A549 (cell line): ENCODE measurements at regions not wholly inside any gene's neighbourhood (a gene's known extent, or its start where the extent isn't known, plus 50 kb on each side); places are given as distances from the start of the nearest gene placed in this dataset.

Experiments
- ATAC-seq, 2 experiments: fragments of 200-7000 bp in 1 of 2; fragments of >200 bp in 1 of 2; cut with Nextera tagmentation in 1 of 2; cut with Tn5 transposase in 1 of 2; 3 replicates each; pipeline versions ENCODE4 v1.8.0 to v1.9.1; 2018 to 2020; ENCODE audit warnings: mild to moderate bottlenecking in 1 of 2, moderate library complexity in 1 of 2
- CTCF ChIA-PET: fragments of 300-600 bp; sonication (Branson Sonifier 250); formaldehyde crosslinking; extraction: SDS; loops from one replicate; lab custom pipeline; 2021; ENCODE audit warnings: antibody characterized with exemption, inconsistent platforms; lab: Yijun Ruan, JAX
- POLR2A ChIA-PET: fragments of 350-600 bp; formaldehyde crosslinking; extraction: SDS; loops from one replicate; lab custom pipeline; 2021; ENCODE audit warnings: antibody characterized with exemption, inconsistent platforms; lab: Yijun Ruan, JAX
- DNase-seq, 2 experiments: peaks; one replicate each; pipeline versions ENCODE4 v3.0.0 to v3.0.0-alpha.2; 2011 to 2016; ENCODE audit warnings: low read depth in 1 of 2, low spot score in 1 of 2
- FAIRE-seq: peaks from 2 replicates; lab custom pipeline; 2011; peaks lifted over from hg19 to GRCh38; lab: Jason Lieb, UNC
- H3K27ac ChIP-seq, 2 experiments: fragments of >200 bp; sonication (Bioruptor Twin); formaldehyde crosslinking; 3 replicates each; pipeline ENCODE4 v1.5.1; 2016 to 2017
- H3K4me1 ChIP-seq: fragments of >200 bp; sonication (Bioruptor Twin); formaldehyde crosslinking; 3 replicates; pipeline ENCODE4 v1.6.1; 2016
- H3K4me2 ChIP-seq: fragments of >200 bp; sonication (Bioruptor Twin); formaldehyde crosslinking; 3 replicates; pipeline ENCODE4 v1.6.1; 2016
- H3K4me3 ChIP-seq: fragments of >200 bp; sonication (Bioruptor Twin); formaldehyde crosslinking; 3 replicates; pipeline ENCODE4 v1.5.1; 2016
- H3K9me3 ChIP-seq: fragments of >200 bp; sonication (Bioruptor Twin); formaldehyde crosslinking; 3 replicates; pipeline ENCODE4 v1.6.1; 2016
- ATOH8 ChIP-seq: fragments of 250-450 bp; sonication (Bioruptor Pico); IDR thresholded peaks from 2 replicates; pipeline ENCODE4 v1.5.0; 2020; ENCODE audit warnings: low read depth, mild to moderate bottlenecking, moderate library complexity
- BCL3 ChIP-seq: fragments of >200 bp; sonication (Bioruptor Twin); formaldehyde crosslinking; IDR thresholded peaks from 3 replicates; pipeline ENCODE4 v1.6.1; 2016
- BHLHE40 ChIP-seq: IDR thresholded peaks from 2 replicates; pipeline ENCODE4 v1.6.1; 2012; ENCODE audit warnings: low read depth, low read length, inconsistent platforms
- CBX2 ChIP-seq: fragments of 200-600 bp; sonication (generic); IDR thresholded peaks from 2 replicates; pipeline ENCODE4 v1.6.1; 2016; ENCODE audit warnings: low read depth, mild to moderate bottlenecking, borderline replicate concordance
- EHMT2 ChIP-seq: fragments of 200-600 bp; sonication (generic); IDR thresholded peaks from 2 replicates; pipeline ENCODE4 v1.6.1; 2016; ENCODE audit warnings: antibody characterized with exemption, low read depth, mild to moderate bottlenecking, moderate library complexity
- FOSB ChIP-seq: fragments of 250-450 bp; sonication (Bioruptor Pico); IDR thresholded peaks from 2 replicates; pipeline ENCODE4 v1.5.0; 2020; ENCODE audit warnings: mild to moderate bottlenecking, moderate library complexity
- FOSL2 ChIP-seq, 2 experiments: fragments of 450-650 bp in 1 of 2; fragments of >200 bp in 1 of 2; sonication (Bioruptor Twin) in 1 of 2; formaldehyde crosslinking; IDR thresholded peaks; 2 replicates each; pipeline versions ENCODE4 v1.5.0 to v1.6.1; 2016 to 2020; ENCODE audit warnings: mild to moderate bottlenecking in 1 of 2, moderate library complexity in 1 of 2
- GATA3 ChIP-seq: IDR thresholded peaks from 2 replicates; pipeline ENCODE4 v1.6.1; 2012; ENCODE audit warnings: borderline replicate concordance
- HOXA7 ChIP-seq: fragments of 250-450 bp; sonication (Bioruptor Pico); IDR thresholded peaks from 2 replicates; pipeline ENCODE4 v1.5.0; 2020; ENCODE audit warnings: mild to moderate bottlenecking, moderate library complexity
- HOXB5 ChIP-seq: fragments of 250-450 bp; sonication (Bioruptor Pico); IDR thresholded peaks from 2 replicates; pipeline ENCODE4 v1.5.0; 2020; ENCODE audit warnings: mild to moderate bottlenecking, moderate library complexity
- JUN ChIP-seq, 2 experiments: fragments of >200 bp; sonication (Bioruptor Twin); formaldehyde crosslinking; IDR thresholded peaks; 2 replicates in 1 of 2; 3 replicates in 1 of 2; pipeline ENCODE4 v1.6.1; 2016 to 2017
- JUNB ChIP-seq: fragments of >200 bp; sonication (Bioruptor Twin); formaldehyde crosslinking; IDR thresholded peaks from 2 replicates; pipeline ENCODE4 v1.6.1; 2016
- MAFK ChIP-seq: fragments of 450-650 bp; IDR thresholded peaks from 2 replicates; pipeline ENCODE4 v1.6.1; 2014; ENCODE audit not compliant: partially characterized antibody
- MAX ChIP-seq: IDR thresholded peaks from 2 replicates; pipeline ENCODE4 v1.6.1; 2012
- MAZ ChIP-seq: fragments of 150-350 bp; IDR thresholded peaks from 2 replicates; pipeline ENCODE4 v1.6.1; 2014; ENCODE audit warnings: antibody characterized with exemption, low read depth, low read length, borderline replicate concordance
- POLR2A ChIP-seq: IDR thresholded peaks from 2 replicates; pipeline ENCODE4 v1.6.1; 2012; ENCODE audit warnings: mild to moderate bottlenecking, low read length
- RAD21 ChIP-seq, 2 experiments: fragments of >200 bp in 1 of 2; sonication (Bioruptor Twin) in 1 of 2; formaldehyde crosslinking in 1 of 2; IDR thresholded peaks in 1 of 2; conservative IDR thresholded peaks in 1 of 2; 2 replicates in 1 of 2; 3 replicates in 1 of 2; pipeline ENCODE4 v1.6.1; 2012 to 2018; ENCODE audit warnings: inconsistent platforms in 1 of 2
- RCOR1 ChIP-seq: fragments of 150-350 bp; IDR thresholded peaks from 2 replicates; pipeline ENCODE4 v1.6.1; 2014; ENCODE audit warnings: antibody characterized with exemption, low read length, low read depth
- RFX5 ChIP-seq: fragments of 450-650 bp; IDR thresholded peaks from 2 replicates; pipeline ENCODE4 v1.7.1; 2014; ENCODE audit warnings: antibody characterized with exemption, mild to moderate bottlenecking, moderate library complexity
- TFCP2L1 ChIP-seq: fragments of 250-450 bp; sonication (Bioruptor Pico); IDR thresholded peaks from 2 replicates; pipeline ENCODE4 v1.5.0; 2021; ENCODE audit warnings: mild to moderate bottlenecking
- USF2 ChIP-seq: fragments of 450-650 bp; IDR thresholded peaks from 2 replicates; pipeline ENCODE4 v1.6.1; 2014; ENCODE audit warnings: antibody characterized with exemption
- ZSCAN20 ChIP-seq: fragments of 250-450 bp; sonication (Bioruptor Pico); IDR thresholded peaks from 2 replicates; pipeline ENCODE4 v1.8.0; 2022; ENCODE audit warnings: mild to moderate bottlenecking, moderate library complexity
- WGBS: methylation state at CpG from one replicate; pipeline ENCODE4 v1.1.6; 2017; ENCODE audit errors: missing lambda C conversion rate; 5-methylcytosine and 5-hydroxymethylcytosine counted together
- TF ChIP-seq, protein P1 (sequence below): fragments of >200 bp; sonication (Bioruptor Twin); formaldehyde crosslinking; IDR thresholded peaks from 3 replicates; pipeline ENCODE4 v1.5.1; 2016
- TF ChIP-seq, protein P2 (sequence below): fragments of >200 bp; sonication (Bioruptor Twin); formaldehyde crosslinking; IDR thresholded peaks from 2 replicates; pipeline ENCODE4 v1.6.1; 2016
- TF ChIP-seq, protein P3 (sequence below): fragments of 200-600 bp; sonication (generic); IDR thresholded peaks from 2 replicates; pipeline ENCODE4 v1.6.1; 2016; ENCODE audit warnings: antibody characterized with exemption, mild to moderate bottlenecking, moderate library complexity

DNA sequence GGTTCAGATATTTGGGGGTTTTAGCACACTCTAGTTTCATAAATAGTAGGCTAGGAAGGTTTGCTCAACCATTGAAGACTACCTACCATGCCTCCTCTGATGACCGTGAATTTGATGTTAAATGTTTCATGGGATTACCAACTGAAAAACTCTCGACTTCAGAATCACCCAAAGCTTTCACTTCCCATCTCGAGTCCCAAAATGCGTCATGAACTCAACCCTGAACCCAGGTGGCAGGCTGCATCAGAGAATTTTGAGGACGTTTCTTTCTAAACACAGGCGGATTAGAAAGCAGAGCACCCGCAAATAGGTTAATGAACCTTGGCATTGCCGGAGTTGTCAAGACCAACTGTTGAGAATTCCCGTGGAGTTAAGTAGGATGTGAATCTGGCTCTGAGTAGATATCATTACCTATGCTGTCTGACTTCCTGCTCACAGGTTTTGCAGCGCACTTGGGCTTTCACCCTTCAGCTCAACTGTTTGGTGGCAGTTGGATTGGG lies 98.4 kb upstream of the ADTRP start:
- POLR2A ChIA-PET, result no interaction called here
- no peak for FAIRE-seq
- 77% methylated on average over 10 of the region's 10 CpGs for WGBS
- H3K4me1 ChIP-seq, result no peaks in the 10 kb centered on the region
- TF ChIP-seq ATOH8 (CRISPR knock-in tag), result no peak
- TF ChIP-seq GATA3, result no peak
- no peak for TF ChIP-seq JUNB
- TF ChIP-seq USF2, result no peak
- TF ChIP-seq, protein P1, sequence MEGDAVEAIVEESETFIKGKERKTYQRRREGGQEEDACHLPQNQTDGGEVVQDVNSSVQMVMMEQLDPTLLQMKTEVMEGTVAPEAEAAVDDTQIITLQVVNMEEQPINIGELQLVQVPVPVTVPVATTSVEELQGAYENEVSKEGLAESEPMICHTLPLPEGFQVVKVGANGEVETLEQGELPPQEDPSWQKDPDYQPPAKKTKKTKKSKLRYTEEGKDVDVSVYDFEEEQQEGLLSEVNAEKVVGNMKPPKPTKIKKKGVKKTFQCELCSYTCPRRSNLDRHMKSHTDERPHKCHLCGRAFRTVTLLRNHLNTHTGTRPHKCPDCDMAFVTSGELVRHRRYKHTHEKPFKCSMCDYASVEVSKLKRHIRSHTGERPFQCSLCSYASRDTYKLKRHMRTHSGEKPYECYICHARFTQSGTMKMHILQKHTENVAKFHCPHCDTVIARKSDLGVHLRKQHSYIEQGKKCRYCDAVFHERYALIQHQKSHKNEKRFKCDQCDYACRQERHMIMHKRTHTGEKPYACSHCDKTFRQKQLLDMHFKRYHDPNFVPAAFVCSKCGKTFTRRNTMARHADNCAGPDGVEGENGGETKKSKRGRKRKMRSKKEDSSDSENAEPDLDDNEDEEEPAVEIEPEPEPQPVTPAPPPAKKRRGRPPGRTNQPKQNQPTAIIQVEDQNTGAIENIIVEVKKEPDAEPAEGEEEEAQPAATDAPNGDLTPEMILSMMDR, result no peak
- no peak for TF ChIP-seq TFCP2L1 (CRISPR knock-in tag)
- no peak for TF ChIP-seq RAD21 (conservative IDR thresholded peaks at IDR 0.05 in 1 of 2, IDR thresholded peaks at IDR 0.05 in 1 of 2)
- TF ChIP-seq RCOR1, result no peak
- no peak for TF ChIP-seq HOXB5 (CRISPR knock-in tag)
- TF ChIP-seq MAX, result no peak
- TF ChIP-seq MAZ, result no peak
- no peak for TF ChIP-seq FOSB (CRISPR knock-in tag)
- no peak for TF ChIP-seq ZSCAN20 (CRISPR knock-in tag)
- TF ChIP-seq, protein P2, sequence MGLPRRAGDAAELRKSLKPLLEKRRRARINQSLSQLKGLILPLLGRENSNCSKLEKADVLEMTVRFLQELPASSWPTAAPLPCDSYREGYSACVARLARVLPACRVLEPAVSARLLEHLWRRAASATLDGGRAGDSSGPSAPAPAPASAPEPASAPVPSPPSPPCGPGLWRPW, result no peak
- TF ChIP-seq RFX5, result no peak
- TF ChIP-seq FOSL2 (IDR thresholded peaks at IDR 0.05), result no peak
- no peak for TF ChIP-seq FOSL2 (CRISPR knock-in tag; IDR thresholded peaks at IDR 0.05)
- TF ChIP-seq BHLHE40, result no peak
- TF ChIP-seq CBX2, result no peak
- TF ChIP-seq HOXA7 (CRISPR knock-in tag), result no peak
- ATAC-seq, result no peak
- H3K27ac ChIP-seq, result no peak overlapping the region
- CTCF ChIA-PET, result no interaction called here
- no peak overlapping the region for H3K4me2 ChIP-seq
- no peaks in the 10 kb centered on the region for H3K9me3 ChIP-seq
- no peak overlapping the region for H3K4me3 ChIP-seq
- DNase-seq, result no peak

- Histone ChIP-seq H3K9me3 (no peaks in the 10 kb centered on the region), H3K27ac (no peak overlapping the region), H3K4me1 (no peaks in the 10 kb centered on the region), H3K4me3 (no peak overlapping the region), H3K4me2 (no peak overlapping the region)
- DNase-seq, result no peak
- WGBS, result 80% methylated on average over 9 of the region's 9 CpGs
- ATAC-seq, result no peak
- ChIA-PET POLR2A (no interaction called here), CTCF (no interaction called here)
- FAIRE-seq, result no peak
- TF ChIP-seq EHMT2 (no peak), MAFK (no peak), POLR2A (no peak), GATA3 (no peak), RAD21 (conservative IDR thresholded peaks at IDR 0.05 in 1 of 2, IDR thresholded peaks at IDR 0.05 in 1 of 2) (no peak), JUN (IDR thresholded peaks at IDR 0.05) (no peak), BCL3 (no peak)
- TF ChIP-seq, protein P3, sequence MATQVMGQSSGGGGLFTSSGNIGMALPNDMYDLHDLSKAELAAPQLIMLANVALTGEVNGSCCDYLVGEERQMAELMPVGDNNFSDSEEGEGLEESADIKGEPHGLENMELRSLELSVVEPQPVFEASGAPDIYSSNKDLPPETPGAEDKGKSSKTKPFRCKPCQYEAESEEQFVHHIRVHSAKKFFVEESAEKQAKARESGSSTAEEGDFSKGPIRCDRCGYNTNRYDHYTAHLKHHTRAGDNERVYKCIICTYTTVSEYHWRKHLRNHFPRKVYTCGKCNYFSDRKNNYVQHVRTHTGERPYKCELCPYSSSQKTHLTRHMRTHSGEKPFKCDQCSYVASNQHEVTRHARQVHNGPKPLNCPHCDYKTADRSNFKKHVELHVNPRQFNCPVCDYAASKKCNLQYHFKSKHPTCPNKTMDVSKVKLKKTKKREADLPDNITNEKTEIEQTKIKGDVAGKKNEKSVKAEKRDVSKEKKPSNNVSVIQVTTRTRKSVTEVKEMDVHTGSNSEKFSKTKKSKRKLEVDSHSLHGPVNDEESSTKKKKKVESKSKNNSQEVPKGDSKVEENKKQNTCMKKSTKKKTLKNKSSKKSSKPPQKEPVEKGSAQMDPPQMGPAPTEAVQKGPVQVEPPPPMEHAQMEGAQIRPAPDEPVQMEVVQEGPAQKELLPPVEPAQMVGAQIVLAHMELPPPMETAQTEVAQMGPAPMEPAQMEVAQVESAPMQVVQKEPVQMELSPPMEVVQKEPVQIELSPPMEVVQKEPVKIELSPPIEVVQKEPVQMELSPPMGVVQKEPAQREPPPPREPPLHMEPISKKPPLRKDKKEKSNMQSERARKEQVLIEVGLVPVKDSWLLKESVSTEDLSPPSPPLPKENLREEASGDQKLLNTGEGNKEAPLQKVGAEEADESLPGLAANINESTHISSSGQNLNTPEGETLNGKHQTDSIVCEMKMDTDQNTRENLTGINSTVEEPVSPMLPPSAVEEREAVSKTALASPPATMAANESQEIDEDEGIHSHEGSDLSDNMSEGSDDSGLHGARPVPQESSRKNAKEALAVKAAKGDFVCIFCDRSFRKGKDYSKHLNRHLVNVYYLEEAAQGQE, result no peak
- TF ChIP-seq, protein P1, result no peak
Observed at GRCh38 chr6:11875325-11876109, 96.9 kb upstream of the ADTRP start.
